PC-3 (cell line): ENCODE measurements at regions not wholly inside any gene's neighbourhood (a gene's known extent, or its start where the extent isn't known, plus 50 kb on each side); places are given as distances from the start of the nearest gene placed in this dataset.

Source experiments
- ATAC-seq: fragments of 200-7000 bp; cut with Tn5 transposase; 2 replicates; pipeline ENCODE4 v1.9.1; 2020; ENCODE audit warnings: mild to moderate bottlenecking, moderate library complexity
- BruUV-seq: library from RNA; stranded (reverse); fragments of 400-500 nt; replicated peaks from 2 replicates; lab custom pipeline; 2021; lab: Mats Ljungman, UMichigan
- CTCF ChIA-PET: fragments of 300-600 bp; sonication (Branson Sonifier 250); formaldehyde crosslinking; loops from one replicate; lab custom pipeline; 2022; ENCODE audit warnings: antibody characterized with exemption; lab: Charles Lee
- POLR2A ChIA-PET: fragments of 300-600 bp; sonication (Branson Sonifier 250); formaldehyde crosslinking; loops from one replicate; lab custom pipeline; 2022; ENCODE audit warnings: antibody characterized with exemption; ENCODE audit not compliant: unreplicated experiment; lab: Charles Lee
- DNase-seq: peaks from one replicate; pipeline ENCODE4 v3.0.0-alpha.2; 2015
- H2AFZ ChIP-seq: fragments of 300-600 bp; sonication (generic); 2 replicates; pipeline ENCODE4 v1.6.0; 2016; ENCODE audit warnings: antibody characterized with exemption, low read length
- H3F3A ChIP-seq: fragments of 300-600 bp; sonication (generic); one replicate; pipeline ENCODE4 v1.6.0; 2017; ENCODE audit warnings: antibody characterized with exemption, low read length, control low read depth, mild to moderate bottlenecking; ENCODE audit not compliant: unreplicated experiment
- H3K27ac ChIP-seq: fragments of 300-600 bp; sonication (generic); 2 replicates; pipeline ENCODE4 v1.5.1; 2016; ENCODE audit warnings: mild to moderate bottlenecking, low read length
- H3K27me3 ChIP-seq: fragments of 300-600 bp; sonication (generic); 2 replicates; pipeline ENCODE4 v1.6.1; 2016; ENCODE audit warnings: low read length, mixed read lengths
- H3K36me3 ChIP-seq: fragments of 300-600 bp; sonication (generic); 2 replicates; pipeline ENCODE4 v1.6.1; 2016; ENCODE audit warnings: low read depth, mixed run types, low read length, mixed read lengths
- H3K4me1 ChIP-seq: fragments of 300-600 bp; sonication (generic); 2 replicates; pipeline ENCODE4 v1.5.1; 2016; ENCODE audit warnings: low read length; ENCODE audit not compliant: insufficient read depth
- H3K4me2 ChIP-seq: fragments of 300-600 bp; sonication (generic); 2 replicates; pipeline ENCODE4 v1.6.0; 2016; ENCODE audit warnings: low read length
- H3K4me3 ChIP-seq: fragments of 300-600 bp; sonication (generic); 2 replicates; pipeline ENCODE4 v1.5.1; 2016; ENCODE audit warnings: mild to moderate bottlenecking, low read length, mixed read lengths
- H3K79me2 ChIP-seq: fragments of 300-600 bp; sonication (generic); 2 replicates; pipeline ENCODE4 v1.6.1; 2017; ENCODE audit warnings: low read length, mixed read lengths
- H3K9ac ChIP-seq: fragments of 300-600 bp; sonication (generic); 2 replicates; pipeline ENCODE4 v1.6.0; 2016; ENCODE audit warnings: mild to moderate bottlenecking, low read length
- H3K9me2 ChIP-seq: fragments of 300-600 bp; sonication (generic); replicated peaks from 2 replicates; pipeline ENCODE4 v1.6.1; 2016; ENCODE audit warnings: mixed run types, low read length, mixed read lengths
- H3K9me3 ChIP-seq: fragments of 300-600 bp; sonication (generic); 2 replicates; pipeline ENCODE4 v1.6.1; 2016; ENCODE audit warnings: low read length, mixed read lengths
- H4K20me1 ChIP-seq: fragments of 300-600 bp; sonication (generic); 2 replicates; pipeline ENCODE4 v1.6.1; 2016; ENCODE audit warnings: low read length, mixed read lengths
- EZH2 ChIP-seq: fragments of 300-600 bp; sonication (generic); IDR thresholded peaks from one replicate; pipeline ENCODE4 v1.6.1; 2017; ENCODE audit warnings: antibody characterized with exemption, mild to moderate bottlenecking, low read length; ENCODE audit not compliant: unreplicated experiment
- EZH2phosphoT487 ChIP-seq: fragments of 300-600 bp; sonication (generic); IDR thresholded peaks from 2 replicates; pipeline ENCODE4 v1.6.1; 2018; ENCODE audit warnings: mild to moderate bottlenecking, antibody characterized with exemption, low read length, borderline replicate concordance
- intact Hi-C: fragments of 100-400 bp; cut with micrococcal nuclease; formaldehyde crosslinking; loops from 2 replicates; pipeline ENCODE4 v1.9.0; 2023
- TF ChIP-seq, protein P1 (sequence below): fragments of 300-600 bp; sonication (generic); conservative IDR thresholded peaks from 2 replicates; pipeline ENCODE4 v1.5.1; 2017; ENCODE audit warnings: antibody characterized with exemption, low read depth, mild to moderate bottlenecking, low read length

GRCh38 chr1:170354690-170355089, 177.3 kb upstream of the GORAB start:
- Histone ChIP-seq H3K36me3 (no peaks in the 10 kb centered on the region), H3K9me3 (0 out of 2 replicates have a peak, but pooled peaks cover 9% of the 10 kb centered on the region), H4K20me1 (no peaks in the 10 kb centered on the region), H3K27ac (no peak overlapping the region), H3K4me2 (no peak overlapping the region), H3K4me3 (no peak overlapping the region), H3K4me1 (no peaks in the 10 kb centered on the region), H3F3A (no peaks in the 10 kb centered on the region), H3K27me3 (0 out of 2 replicates have a peak, but pooled peaks cover 6% of the 10 kb centered on the region), H3K79me2 (no peaks in the 10 kb centered on the region), H3K9ac (no peak overlapping the region), H3K9me2 (no peaks in the 10 kb centered on the region), H2AFZ (no peak overlapping the region)
- no TSS peak for BruUV-seq
- CTCF ChIA-PET, result interaction anchor here (0.6 kb wide), 1 partner anchor 496 kb away, joined by 3 read pairs; no protein-coding TSS in a partner anchor
- intact Hi-C loops, result no loop called here
- POLR2A ChIA-PET, result no interaction called here
- DNase-seq (no peak), ATAC-seq (no peak)
- TF ChIP-seq EZH2phosphoT487, result no peak
- TF ChIP-seq, protein P1, sequence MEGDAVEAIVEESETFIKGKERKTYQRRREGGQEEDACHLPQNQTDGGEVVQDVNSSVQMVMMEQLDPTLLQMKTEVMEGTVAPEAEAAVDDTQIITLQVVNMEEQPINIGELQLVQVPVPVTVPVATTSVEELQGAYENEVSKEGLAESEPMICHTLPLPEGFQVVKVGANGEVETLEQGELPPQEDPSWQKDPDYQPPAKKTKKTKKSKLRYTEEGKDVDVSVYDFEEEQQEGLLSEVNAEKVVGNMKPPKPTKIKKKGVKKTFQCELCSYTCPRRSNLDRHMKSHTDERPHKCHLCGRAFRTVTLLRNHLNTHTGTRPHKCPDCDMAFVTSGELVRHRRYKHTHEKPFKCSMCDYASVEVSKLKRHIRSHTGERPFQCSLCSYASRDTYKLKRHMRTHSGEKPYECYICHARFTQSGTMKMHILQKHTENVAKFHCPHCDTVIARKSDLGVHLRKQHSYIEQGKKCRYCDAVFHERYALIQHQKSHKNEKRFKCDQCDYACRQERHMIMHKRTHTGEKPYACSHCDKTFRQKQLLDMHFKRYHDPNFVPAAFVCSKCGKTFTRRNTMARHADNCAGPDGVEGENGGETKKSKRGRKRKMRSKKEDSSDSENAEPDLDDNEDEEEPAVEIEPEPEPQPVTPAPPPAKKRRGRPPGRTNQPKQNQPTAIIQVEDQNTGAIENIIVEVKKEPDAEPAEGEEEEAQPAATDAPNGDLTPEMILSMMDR, result no peak
- no peak for TF ChIP-seq EZH2

- Histone ChIP-seq H3K27me3 (0 out of 2 replicates have a peak, but pooled peaks cover 6% of the 10 kb centered on the region), H3K27ac (no peak overlapping the region), H3K9me3 (0 out of 2 replicates have a peak, but pooled peaks cover 15% of the 10 kb centered on the region), H3K9me2 (no peaks in the 10 kb centered on the region), H3K9ac (no peak overlapping the region), H3K4me3 (no peak overlapping the region), H3K4me1 (no peaks in the 10 kb centered on the region), H3F3A (no peaks in the 10 kb centered on the region), H2AFZ (no peak overlapping the region), H3K36me3 (no peaks in the 10 kb centered on the region), H3K79me2 (no peaks in the 10 kb centered on the region), H3K4me2 (no peak overlapping the region), H4K20me1 (no peaks in the 10 kb centered on the region)
- no TSS peak for BruUV-seq
- ChIA-PET POLR2A (no interaction called here), CTCF (interaction anchor here (0.6 kb wide), 1 partner anchor 497 kb away, joined by 3 read pairs; no protein-coding TSS in a partner anchor)
- TF ChIP-seq EZH2phosphoT487 (no peak), EZH2 (no peak)
- TF ChIP-seq, protein P1, result no peak
- intact Hi-C loops, result no loop called here
- no peak for DNase-seq
- no peak for ATAC-seq
Observed at GRCh38 chr1:170355267-170355801, 176.6 kb upstream of the GORAB start.

DNA sequence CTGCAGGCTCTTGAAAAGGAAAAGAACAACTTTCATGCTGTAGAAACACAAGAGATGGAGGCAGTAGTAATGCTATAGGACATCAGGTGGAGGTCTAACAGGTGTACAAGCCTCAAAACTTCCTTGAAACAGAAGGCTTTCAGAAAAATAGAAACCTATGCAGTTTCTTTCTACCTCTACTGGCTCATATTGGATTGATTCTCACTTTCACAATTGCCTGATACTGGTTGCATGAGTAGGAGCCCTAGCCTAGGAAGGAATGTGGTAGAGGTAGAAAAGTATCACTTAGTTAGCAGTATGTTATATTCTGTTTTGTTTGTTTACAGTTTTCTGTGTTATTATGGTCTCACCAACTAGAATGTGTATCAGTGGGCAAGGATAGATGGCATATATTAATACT, 175.4 kb upstream of the GORAB start:
- H3K9ac ChIP-seq, result no peak overlapping the region
- 0 out of 2 replicates have a peak, but pooled peaks cover 6% of the 10 kb centered on the region for H3K27me3 ChIP-seq
- CTCF ChIA-PET, result no interaction called here
- intact Hi-C loops, result no loop called here
- no peaks in the 10 kb centered on the region for H3K4me1 ChIP-seq
- BruUV-seq, result no TSS peak
- no peak for DNase-seq
- no peaks in the 10 kb centered on the region for H3K36me3 ChIP-seq
- H3K27ac ChIP-seq, result no peak overlapping the region
- H3K79me2 ChIP-seq, result no peaks in the 10 kb centered on the region
- H3F3A ChIP-seq, result no peaks in the 10 kb centered on the region
- H3K9me2 ChIP-seq, result no peaks in the 10 kb centered on the region
- POLR2A ChIA-PET, result no interaction called here
- no peak for ATAC-seq
- no peak overlapping the region for H2AFZ ChIP-seq
- no peak for TF ChIP-seq EZH2
- TF ChIP-seq, protein P1, result no peak
- no peak for TF ChIP-seq EZH2phosphoT487
- no peaks in the 10 kb centered on the region for H4K20me1 ChIP-seq
- no peak overlapping the region for H3K4me3 ChIP-seq
- 0 out of 2 replicates have a peak, but pooled peaks cover 15% of the 10 kb centered on the region for H3K9me3 ChIP-seq
- H3K4me2 ChIP-seq, result no peak overlapping the region
